Lung (tissue), 11 donors: ENCODE measurements at regions not wholly inside any gene's neighbourhood (a gene's known extent, or its start where the extent isn't known, plus 50 kb on each side); places are given as distances from the start of the nearest gene placed in this dataset.

Experiments
- ATAC-seq: fragments of 200-7000 bp; cut with Tn5 transposase; one replicate; pipeline ENCODE4 v1.9.1; 2020; ENCODE audit warnings: moderate number of reproducible peaks; ENCODE audit not compliant: insufficient read depth, low FRiP score
- DNase-seq, 3 donors: peaks; one replicate each; pipeline ENCODE4 v3.0.0-alpha.2; 2013 to 2017
- H3K27ac ChIP-seq, 2 donors: one replicate each; pipeline ENCODE4 v1.5.1; 2013; ENCODE audit warnings: mild to moderate bottlenecking in 2 of 2, moderate library complexity in 2 of 2, control low read depth in 1 of 2, inconsistent platforms in 1 of 2, low read depth in 1 of 2, low read length in 1 of 2
- H3K27me3 ChIP-seq, 3 donors: one replicate each; pipeline ENCODE4 v1.5.1; 2013; ENCODE audit warnings: low read length in 2 of 3; ENCODE audit not compliant: control insufficient read depth in 3 of 3, insufficient read depth in 3 of 3
- H3K36me3 ChIP-seq, 4 donors: one replicate each; pipeline ENCODE4 v1.5.1; 2013; ENCODE audit warnings: low read length in 4 of 4, mild to moderate bottlenecking in 1 of 4, moderate library complexity in 1 of 4; ENCODE audit not compliant: control insufficient read depth in 4 of 4, insufficient read depth in 4 of 4
- H3K4me1 ChIP-seq, 5 donors: one replicate each; pipeline ENCODE4 v1.5.1; 2013; ENCODE audit warnings: low read length in 5 of 5, mild to moderate bottlenecking in 2 of 5, moderate library complexity in 1 of 5; ENCODE audit not compliant: control insufficient read depth in 5 of 5, insufficient read depth in 5 of 5
- H3K4me3 ChIP-seq: one replicate; pipeline ENCODE4 v1.5.1; 2013; ENCODE audit warnings: mild to moderate bottlenecking, control low read depth, moderate library complexity
- H3K9ac ChIP-seq, 2 donors: one replicate each; pipeline ENCODE4 v1.5.1; 2013; ENCODE audit warnings: low read length in 2 of 2, control low read depth in 1 of 2; ENCODE audit not compliant: insufficient read depth in 1 of 2
- H3K9me3 ChIP-seq, 4 donors: one replicate each; pipeline ENCODE4 v1.5.1; 2013; ENCODE audit warnings: low read length in 3 of 4, mild to moderate bottlenecking in 1 of 4, moderate library complexity in 1 of 4; ENCODE audit not compliant: control insufficient read depth in 4 of 4, insufficient read depth in 3 of 4
- WGBS, 2 donors: extraction: QIAGEN DNeasy Blood & Tissue Kit; methylation state at CpG; one replicate each; pipeline ENCODE4 v1.1.7; 2013; 5-methylcytosine and 5-hydroxymethylcytosine counted together
- TF ChIP-seq, protein P1 (sequence below): IDR thresholded peaks from 2 replicates; pipeline ENCODE4 v1.5.1; 2012; ENCODE audit warnings: mild to moderate bottlenecking; ENCODE audit errors: control extremely low read depth, extremely low read depth
- donor health status: control.
- donor health status: control.
- donor health status: Bipolar disorder and iron deficiency.
- donor health status: healthy.
- donor health status: DM: yes; HTN: yes; CAD: no.

DNA sequence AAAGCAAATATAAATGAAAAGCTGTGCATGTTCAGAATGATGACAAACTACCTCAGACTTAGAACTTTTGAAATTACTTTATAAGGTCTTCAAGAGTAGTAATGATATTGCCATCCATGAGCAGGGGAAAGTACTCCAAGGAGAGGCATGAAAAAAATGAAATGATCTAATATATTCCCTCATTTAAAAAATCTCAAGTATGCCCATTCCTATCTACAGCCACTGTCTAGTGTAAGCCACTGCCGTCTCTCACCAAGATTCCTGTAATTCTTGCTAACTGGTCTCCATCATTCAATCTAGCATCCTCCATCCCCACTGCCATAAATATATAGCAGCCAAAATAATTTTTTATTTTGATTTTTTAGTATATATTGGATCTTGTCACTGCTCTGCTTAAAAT, 258.8 kb downstream of the PLOD2 start:
- TF ChIP-seq, protein P1, sequence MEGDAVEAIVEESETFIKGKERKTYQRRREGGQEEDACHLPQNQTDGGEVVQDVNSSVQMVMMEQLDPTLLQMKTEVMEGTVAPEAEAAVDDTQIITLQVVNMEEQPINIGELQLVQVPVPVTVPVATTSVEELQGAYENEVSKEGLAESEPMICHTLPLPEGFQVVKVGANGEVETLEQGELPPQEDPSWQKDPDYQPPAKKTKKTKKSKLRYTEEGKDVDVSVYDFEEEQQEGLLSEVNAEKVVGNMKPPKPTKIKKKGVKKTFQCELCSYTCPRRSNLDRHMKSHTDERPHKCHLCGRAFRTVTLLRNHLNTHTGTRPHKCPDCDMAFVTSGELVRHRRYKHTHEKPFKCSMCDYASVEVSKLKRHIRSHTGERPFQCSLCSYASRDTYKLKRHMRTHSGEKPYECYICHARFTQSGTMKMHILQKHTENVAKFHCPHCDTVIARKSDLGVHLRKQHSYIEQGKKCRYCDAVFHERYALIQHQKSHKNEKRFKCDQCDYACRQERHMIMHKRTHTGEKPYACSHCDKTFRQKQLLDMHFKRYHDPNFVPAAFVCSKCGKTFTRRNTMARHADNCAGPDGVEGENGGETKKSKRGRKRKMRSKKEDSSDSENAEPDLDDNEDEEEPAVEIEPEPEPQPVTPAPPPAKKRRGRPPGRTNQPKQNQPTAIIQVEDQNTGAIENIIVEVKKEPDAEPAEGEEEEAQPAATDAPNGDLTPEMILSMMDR, result no peak
- no peak overlapping the region for H3K9ac ChIP-seq
- WGBS, 2 donors, result 69 to 87% methylated on average over 1 of the region's 1 CpG
- no peak overlapping the region for H3K4me3 ChIP-seq
- H3K4me1 ChIP-seq, result no peaks in the 10 kb centered on the region
- no peaks in the 10 kb centered on the region for H3K27me3 ChIP-seq
- no peaks in the 10 kb centered on the region for H3K36me3 ChIP-seq
- H3K27ac ChIP-seq, result no peak overlapping the region
- no peak for ATAC-seq
- no peak for DNase-seq
- H3K9me3 ChIP-seq, result no peaks in the 10 kb centered on the region

DNA sequence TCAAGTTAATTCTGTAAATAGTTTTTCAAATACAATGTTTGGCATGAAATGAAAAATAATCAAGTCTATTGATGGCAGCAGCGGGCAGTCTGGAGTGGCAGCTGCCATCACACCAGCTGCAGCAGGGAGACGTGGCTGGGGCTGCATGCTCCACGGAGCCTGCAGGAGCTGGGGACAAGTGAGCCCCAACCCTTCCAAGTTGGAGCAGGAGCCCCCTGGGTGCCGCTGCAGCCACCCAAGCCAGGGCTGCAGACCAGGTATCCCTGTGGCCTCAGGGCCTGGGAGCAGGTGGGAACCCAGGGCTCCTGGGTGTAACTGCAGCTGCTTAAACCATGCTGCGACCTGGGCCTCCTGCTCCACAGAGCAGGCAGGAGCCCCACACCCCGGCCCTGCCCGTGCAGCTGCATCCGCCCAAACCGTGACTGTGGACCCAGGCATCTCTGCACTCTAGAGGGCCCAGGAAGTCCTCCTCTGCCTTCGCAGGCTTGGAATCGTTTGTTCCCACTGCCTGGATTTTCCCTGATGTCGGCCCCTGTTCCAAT, 257.4 kb downstream of the PLOD2 start:
- Histone ChIP-seq H3K9ac (no peak overlapping the region), H3K36me3 (no peaks in the 10 kb centered on the region), H3K4me3 (no peak overlapping the region), H3K27me3 (no peaks in the 10 kb centered on the region), H3K4me1 (no peaks in the 10 kb centered on the region), H3K27ac (no peak overlapping the region), H3K9me3 (no peaks in the 10 kb centered on the region)
- TF ChIP-seq, protein P1, result no peak
- 91 to 96% methylated on average over 11 to 12 of the region's 12 CpGs for WGBS, 2 donors
- ATAC-seq, result no peak
- DNase-seq, result no peak

GRCh38 chr3:145904138-145904537, 256.8 kb downstream of the PLOD2 start:
- Histone ChIP-seq H3K4me1 (no peaks in the 10 kb centered on the region), H3K27ac (no peak overlapping the region), H3K9me3 (no peaks in the 10 kb centered on the region), H3K36me3 (no peaks in the 10 kb centered on the region), H3K27me3 (no peaks in the 10 kb centered on the region), H3K9ac (no peak overlapping the region), H3K4me3 (no peak overlapping the region)
- ATAC-seq (no peak), DNase-seq (no peak)
- TF ChIP-seq, protein P1, result no peak
- 91 to 93% methylated on average over 7 of the region's 7 CpGs for WGBS, 2 donors

- DNase-seq, result no peak
- TF ChIP-seq, protein P1, result no peak
- no peak for ATAC-seq
- Histone ChIP-seq H3K27me3 (no peaks in the 10 kb centered on the region), H3K4me1 (no peaks in the 10 kb centered on the region), H3K9me3 (no peaks in the 10 kb centered on the region), H3K4me3 (no peak overlapping the region), H3K9ac (no peak overlapping the region), H3K36me3 (no peaks in the 10 kb centered on the region), H3K27ac (no peak overlapping the region)
Measured at GRCh38 chr3:145906301-145906700, 254.7 kb downstream of the PLOD2 start.
